SW480 (cell line): ENCODE measurements at regions not wholly inside any gene's neighbourhood (a gene's known extent, or its start where the extent isn't known, plus 50 kb on each side); places are given as distances from the start of the nearest gene placed in this dataset.
A peak's percentile ranks its signal among the peaks of the same experiment; 100 is the strongest.
"Not testable (repeated sequence)": the region's sequence is repeated elsewhere in the genome, so short reads cannot be mapped to it uniquely, and the experiment has no call there.

Experiments used
- DNase-seq: peaks from one replicate; pipeline ENCODE4 v3.0.0-alpha.2; 2016; ENCODE audit warnings: low spot score

DNA sequence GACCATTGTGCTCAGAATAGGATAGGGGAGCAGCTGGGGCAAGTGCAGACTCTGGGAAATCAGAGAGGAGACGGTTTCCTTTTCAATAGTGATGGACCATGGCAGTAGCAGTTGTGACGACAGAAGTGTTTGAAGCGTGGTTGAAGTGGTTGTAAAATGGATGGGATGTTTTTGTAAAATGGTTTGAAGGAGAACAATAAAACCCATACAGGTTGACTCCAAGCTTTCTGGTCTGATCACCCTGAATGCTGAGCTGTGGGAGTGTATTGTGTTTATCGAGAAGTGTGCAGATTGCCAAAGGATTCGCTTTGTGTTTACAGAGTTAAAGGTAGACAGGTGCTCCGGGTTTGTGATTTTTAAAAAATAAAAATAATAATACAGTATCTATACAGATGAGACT lies 255.2 kb upstream of the SULF2 start:
- DNase-seq = no peak

DNA sequence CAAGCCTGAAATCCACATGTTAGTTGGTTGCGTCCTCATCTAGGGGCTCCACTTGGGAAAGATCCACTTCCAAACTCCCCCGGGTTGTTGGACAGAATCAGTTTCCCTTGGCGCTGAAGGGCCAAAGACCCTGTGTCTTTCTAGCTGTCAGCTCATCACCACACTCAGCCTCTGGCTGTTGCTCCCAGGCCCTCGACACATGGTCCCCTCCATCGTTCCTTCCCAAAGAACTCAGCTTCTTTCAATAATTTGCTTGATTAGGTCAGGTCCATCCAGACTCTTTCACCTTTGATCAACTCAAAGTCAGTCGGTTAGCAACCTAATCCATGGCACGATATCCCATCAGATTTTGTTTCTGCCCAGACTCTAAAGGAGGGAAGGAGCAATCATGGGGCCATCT lies 254.8 kb upstream of the SULF2 start:
- no peak for DNase-seq

GRCh38 chr20:48039514-48039913 lies 254.2 kb upstream of the SULF2 start:
- no peak for DNase-seq

- no peak for DNase-seq
These were observed 253.4 kb upstream of the SULF2 start for GRCh38 chr20:48038713-48039112.

DNA sequence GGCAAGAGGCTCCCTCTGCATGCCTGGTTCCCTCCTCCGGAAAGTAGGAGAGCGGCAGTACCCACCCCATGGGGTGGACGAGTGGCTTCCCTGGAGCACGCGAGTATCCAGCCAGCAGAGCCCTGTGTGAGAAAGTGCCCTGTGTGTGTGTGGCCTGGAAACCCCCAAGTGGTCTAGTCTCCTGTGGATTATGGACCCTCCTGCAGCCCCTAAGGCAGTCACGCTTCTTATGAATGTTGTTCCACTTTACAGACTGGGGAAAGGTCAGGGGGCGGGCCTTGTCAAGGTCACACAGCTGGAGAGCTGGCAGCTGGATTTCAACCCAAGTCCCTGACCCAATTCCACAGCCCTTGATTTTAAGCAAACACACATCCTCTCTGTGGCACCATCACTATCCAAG lies 252.5 kb upstream of the SULF2 start:
- DNase-seq = not testable (repeated sequence)

DNA sequence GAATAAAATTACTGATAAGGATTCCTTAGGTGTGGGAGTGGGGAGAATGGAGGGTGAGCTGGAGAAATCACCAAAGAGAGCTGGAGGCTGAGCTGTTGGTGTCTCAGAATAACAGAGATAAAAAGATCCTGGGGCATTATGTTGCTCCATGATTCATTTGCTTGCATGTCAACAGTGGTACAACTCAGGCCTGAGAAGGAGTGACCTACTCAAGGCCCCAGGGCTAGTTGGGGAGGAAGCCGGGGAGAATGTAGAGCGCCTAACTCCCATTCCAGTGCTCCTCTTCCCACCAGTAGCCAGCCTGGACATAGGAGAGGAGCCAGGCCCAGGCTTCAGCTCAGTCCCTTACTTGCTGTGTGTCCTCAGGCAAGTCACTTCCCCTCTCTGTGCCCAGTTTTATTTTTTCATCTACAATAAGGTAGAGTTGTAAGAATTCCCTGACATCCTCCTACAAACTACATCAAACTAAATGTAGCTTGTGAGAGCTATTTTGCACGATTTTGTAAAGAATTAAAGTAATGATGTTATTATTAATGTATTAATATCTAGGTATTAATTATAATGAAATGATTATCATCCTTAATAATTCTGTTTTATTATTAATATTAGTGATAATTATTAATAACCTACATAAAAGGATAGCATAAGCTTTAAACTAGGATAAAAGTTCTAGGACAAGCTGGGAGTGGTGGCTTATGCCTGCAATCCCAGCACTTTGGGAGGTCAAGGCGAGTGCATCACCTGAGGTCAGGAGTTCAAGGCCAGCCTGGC lies 250.9 kb upstream of the SULF2 start:
- DNase-seq = no peak

DNA sequence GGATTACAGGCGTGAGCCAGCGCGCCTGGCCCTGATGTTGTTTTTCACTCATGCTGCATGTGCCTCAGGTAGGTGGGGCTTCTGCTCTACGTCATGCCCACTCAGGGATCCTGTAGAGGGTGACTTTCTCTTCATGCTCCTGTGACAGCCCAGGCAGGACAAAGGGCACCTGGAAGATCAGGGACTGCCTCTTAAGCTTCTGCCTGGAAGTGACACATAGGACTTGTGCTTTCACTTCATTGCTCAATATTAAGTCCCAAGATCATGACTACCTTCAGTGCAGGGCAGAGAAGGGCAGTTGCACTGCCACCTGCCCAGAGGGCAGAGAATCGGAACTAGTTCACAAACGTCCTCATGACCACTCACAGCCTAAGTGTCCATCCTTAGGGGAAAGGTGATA lies 249.5 kb upstream of the SULF2 start:
- DNase-seq = no peak

GRCh38 chr20:48033005-48033404 lies 247.7 kb upstream of the SULF2 start:
- DNase-seq = not testable (repeated sequence)

DNA sequence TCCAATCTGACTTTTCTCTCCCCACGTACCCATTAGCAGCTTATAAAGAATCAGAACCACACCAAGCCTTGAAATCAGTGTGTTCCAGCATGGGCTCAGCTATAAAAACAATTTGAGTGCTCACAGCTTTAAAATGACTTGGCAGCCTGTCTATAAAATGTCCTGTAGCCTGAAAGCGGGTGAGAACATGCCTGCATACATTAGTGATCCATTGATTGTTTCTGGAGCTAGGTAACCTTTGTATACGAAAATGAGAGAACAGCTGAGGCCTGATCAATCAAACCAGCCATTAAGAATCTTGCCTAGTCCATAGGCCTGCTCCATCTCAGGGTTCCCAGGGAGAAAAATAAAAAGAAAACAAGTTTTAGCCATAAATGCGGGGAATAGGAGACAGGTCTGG lies 245.8 kb upstream of the SULF2 start:
- DNase-seq = no peak

DNA sequence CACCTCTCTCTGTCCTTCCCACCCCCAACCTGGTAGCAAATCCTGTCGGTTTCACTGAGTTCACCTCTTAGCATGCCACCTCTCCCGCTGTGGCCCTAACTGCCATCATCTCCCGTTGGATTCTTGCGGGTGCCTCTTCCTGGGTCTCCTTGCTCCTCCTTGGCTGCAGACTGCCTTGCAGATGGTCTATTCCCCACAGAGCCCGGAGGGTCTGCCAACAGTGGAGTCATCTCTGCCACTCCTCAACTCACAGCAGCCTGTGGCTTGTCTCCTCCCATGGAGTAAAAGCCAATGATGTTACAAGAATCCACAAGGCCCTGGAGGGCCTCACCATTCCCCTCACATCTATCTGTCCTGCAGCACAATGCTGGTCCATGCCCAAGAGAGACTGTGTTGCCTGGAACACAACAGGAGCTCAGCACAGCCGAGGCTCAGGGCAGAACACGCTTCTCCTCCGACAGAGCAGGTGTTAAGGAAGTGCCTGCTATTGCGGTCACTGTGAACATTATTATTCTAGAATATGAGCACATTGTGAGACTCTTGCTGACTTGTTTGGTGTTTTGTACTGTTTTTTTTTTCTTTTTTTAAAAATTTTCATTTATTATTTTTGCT lies 241.8 kb upstream of the SULF2 start:
- no peak for DNase-seq

DNA sequence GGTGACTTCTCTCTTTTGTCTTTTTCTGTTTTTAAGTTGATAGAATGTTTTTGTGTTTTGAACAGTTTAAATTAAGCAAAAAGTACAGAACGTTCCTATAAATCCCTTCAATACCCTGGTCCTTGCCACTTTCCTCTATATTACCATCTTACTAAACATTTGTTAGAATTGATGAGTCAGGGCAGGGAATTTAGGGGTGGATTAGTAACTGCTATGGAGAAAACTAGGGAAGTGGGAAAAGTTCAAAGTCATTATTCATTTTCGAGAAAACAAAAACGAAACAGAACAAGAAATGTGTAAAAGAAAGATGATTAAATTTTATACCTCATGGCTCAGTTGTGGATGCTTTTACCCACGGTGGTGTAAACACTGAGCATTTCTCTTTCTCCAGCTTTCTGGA lies 240.4 kb upstream of the SULF2 start:
- DNase-seq = peak; percentile 42

DNA sequence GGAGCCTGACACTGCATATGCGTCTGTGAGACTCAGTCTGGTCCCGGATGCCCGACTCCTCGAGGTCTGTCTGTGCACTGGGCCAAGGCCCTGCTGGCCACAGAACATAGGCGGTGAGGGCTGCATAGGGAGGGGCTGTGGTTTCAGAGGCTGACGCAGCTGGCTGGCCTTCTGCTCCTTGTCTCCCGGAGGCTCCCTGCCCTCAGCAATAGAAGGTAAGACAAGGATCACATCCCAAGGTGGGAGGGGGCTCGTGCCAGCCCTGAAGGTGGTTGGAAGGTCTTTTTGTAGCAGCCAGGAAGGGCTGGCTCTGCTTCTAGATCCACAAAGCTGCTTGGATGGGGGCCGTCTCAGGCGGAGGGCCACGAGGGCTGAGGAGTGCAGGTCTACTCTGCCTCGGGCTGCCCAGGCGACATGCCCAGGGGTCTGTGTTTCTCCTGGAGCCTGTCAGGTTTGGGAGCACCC lies 239.8 kb upstream of the SULF2 start:
- peak; percentile 83 for DNase-seq

- no peak for DNase-seq
These were observed 239.3 kb upstream of the SULF2 start for GRCh38 chr20:48024539-48024938.

- DNase-seq = not testable (repeated sequence)
These were observed 235.4 kb upstream of the SULF2 start for GRCh38 chr20:48020696-48021095.

DNA sequence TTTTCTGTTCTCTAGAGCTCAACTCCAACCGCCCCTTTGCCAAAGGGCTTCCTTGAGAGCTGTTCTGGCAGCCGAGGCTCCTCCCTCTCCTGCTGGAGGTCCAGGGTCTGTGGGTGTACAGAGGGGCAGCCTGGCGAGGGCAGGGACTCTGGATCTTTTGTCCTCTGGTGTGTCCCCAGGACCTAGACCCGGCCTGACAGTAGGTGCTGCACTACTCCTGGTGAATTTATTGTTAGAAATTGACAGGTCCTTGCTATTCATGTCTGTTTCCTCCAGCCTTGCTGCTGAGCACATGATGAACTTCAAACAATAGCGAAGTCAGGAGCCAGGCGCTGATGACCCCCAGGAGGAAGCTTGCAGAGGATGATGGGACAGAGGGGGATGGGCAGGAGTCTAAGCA lies 234.7 kb upstream of the SULF2 start:
- no peak for DNase-seq

GRCh38 chr20:48019496-48019895 lies 234.2 kb upstream of the SULF2 start:
- no peak for DNase-seq

DNA sequence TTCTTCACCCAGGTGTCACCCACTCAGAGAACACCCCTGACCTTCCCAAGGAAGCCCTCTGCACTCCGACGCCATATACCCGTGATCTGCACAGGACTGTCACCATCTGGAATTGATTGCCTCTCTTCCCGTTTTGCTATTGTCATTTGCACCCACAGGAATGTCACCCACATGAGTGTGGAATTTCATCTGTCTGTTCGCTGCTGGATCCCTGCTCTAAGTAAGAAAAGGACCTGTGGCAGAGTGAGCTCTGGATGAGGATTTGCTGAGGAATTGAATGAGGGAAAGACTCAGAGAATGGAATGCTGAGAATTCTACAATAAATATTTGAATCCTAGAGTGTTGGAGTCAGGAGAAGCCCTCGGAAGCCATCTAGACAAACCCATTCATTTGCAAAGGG lies 233.6 kb upstream of the SULF2 start:
- DNase-seq = peak; percentile 26

GRCh38 chr20:48017992-48018391 lies 232.7 kb upstream of the SULF2 start:
- DNase-seq = no peak

GRCh38 chr20:48017509-48017908 lies 232.2 kb upstream of the SULF2 start:
- no peak for DNase-seq

- no peak for DNase-seq
These were observed 230.9 kb upstream of the SULF2 start for GRCh38 chr20:48015943-48016723.

DNA sequence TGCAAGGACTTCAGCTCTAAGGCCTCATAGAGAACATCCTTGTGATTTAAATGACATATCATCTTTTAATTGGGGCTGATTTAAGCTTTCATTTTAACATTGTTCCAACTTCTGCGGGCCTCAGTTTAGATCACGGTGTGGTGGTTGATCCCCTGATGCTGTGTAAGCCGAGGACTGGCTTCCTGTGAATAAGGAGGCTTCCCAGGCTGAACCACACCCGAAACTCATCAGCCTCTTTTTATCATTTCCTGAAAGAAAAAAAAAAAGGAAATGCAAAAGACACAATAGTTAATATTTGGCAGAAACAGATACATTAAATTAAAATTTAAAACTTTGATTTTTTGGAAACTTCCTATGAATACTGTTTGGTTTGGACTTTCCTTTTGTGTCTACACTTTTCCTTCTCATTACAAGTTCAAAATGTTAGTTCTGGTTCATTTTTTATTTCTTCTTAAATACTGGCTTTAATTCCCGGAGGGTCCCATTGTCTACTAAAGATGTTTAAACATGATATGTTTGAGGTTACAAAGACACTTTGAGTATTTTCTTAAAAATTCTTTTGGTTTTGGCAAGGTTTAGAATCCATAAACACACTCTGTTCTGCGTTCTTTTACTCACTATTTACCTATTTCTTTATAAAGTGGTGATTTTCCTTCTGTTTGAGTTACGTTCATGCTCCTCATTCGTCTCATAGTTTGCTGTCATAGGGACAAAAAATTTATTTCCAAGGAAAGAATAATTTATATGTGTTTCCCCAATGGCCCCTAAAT lies 230.0 kb upstream of the SULF2 start:
- DNase-seq = no peak

DNA sequence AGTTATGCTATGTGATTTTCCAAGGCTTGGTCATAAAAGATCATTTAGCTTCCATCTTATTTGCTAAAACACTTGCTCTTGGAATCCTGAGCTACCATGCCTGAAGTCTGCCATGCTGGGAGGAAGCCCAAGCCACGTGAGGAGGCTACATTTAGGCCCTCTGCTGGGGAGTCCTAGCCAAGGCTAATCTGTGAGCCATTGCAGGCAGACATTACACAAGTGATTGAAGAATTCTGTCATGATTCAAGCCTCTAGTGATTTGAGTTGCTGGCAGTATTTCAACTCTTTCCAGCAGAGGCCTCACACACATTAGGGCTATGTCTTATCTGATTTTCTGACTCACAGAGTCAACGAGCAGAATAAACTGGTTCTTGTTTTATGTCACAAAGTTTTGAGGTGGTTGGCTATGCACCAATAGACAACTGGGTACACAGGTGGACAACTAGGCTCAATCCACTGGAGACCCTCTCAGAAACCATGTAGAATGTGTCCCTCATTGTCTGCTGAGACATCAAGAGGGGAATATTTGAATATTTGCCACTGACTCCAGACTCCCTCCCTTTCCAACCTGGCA lies 227.2 kb upstream of the SULF2 start:
- no peak for DNase-seq
